ENCODE measurements at regions not wholly inside any gene's neighbourhood (a gene's known extent, or its start where the extent isn't known, plus 50 kb on each side); places are given as distances from the start of the nearest gene placed in this dataset.
"Not testable (repeated sequence)": the region's sequence is repeated elsewhere in the genome, so short reads cannot be mapped to it uniquely, and the experiment has no call there.

DNA sequence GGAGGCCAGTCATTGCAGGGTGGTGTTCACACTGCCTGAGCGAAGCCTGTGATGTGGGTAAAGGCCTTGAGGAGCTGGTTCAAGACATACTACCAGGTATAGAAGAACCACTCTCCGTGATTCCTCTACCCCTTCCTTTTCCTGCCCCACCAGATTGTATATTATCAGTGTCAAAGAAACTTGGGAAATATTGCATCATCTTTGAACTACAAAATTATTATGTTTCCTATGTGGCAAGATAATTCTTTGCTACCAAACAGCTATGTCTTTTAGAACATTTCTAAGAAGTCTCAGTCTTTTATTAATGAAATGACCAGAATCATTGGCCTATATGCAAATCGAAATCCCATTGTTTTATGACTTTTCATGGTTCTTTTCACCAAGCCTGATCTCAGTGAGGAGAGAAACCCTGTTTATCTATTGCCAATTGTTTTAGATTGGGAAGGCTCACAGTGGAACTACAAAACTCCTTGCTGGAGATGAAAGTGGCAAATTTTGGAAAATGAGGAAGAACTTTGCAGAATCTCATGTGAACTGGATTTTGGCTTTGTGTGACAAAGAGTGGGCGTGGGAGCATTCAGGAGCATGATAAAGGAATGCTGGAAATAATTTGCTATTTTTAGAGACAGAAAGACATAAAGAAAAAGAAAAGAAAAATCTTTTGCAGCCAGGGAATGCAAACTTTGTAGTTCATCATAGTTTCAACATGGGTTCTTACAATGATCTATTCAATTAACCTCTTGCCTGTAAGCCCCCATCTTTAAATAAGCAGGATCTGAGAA lies 286.9 kb downstream of the INSIG2 start:
- DNase-seq, result peak; percentile 54

DNA sequence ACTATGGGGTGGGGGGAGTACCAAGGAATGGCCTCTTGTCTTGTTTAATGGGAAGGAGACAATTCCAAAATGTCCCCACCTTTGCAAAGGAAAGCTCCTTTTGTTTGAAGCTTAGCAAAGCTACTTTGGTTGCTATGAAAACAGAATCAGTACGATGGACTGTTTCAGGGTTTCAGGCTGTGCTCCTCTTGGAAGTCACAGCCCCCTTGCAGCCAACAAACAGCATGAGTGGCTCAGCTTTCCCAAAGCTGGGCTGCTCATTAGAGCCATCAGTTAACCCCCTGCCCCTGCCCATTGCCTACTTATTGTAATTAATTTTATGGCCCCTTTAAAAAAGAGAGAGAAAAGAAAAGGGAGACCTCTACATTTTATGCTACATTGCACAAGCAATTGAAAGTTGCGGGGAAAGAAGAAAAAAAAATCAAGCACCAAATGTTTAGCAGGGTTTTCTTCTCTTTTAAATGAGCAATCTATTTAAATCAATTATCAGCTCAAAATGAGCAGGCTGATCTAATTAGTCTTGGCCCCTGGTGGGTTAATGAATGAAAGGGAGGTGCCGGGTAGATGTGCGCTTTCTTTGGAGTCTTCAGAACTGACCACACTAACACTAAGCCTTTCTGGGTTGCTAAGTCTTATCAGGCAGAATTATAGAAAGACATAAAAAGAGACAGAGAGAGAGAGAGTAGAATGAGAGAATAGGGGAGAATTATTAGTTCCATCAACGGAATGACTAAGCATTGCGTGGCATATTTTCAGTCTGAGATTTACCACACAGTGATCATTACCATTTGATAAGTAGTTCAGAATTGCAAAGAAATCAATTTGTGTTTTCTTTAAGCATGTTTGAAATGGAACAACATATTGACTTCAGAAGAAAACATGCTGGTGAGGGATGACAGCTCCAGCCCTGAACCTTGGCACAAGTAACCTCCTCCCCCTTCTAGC lies 284.9 kb downstream of the INSIG2 start:
- DNase-seq, result peak; percentile 54

DNA sequence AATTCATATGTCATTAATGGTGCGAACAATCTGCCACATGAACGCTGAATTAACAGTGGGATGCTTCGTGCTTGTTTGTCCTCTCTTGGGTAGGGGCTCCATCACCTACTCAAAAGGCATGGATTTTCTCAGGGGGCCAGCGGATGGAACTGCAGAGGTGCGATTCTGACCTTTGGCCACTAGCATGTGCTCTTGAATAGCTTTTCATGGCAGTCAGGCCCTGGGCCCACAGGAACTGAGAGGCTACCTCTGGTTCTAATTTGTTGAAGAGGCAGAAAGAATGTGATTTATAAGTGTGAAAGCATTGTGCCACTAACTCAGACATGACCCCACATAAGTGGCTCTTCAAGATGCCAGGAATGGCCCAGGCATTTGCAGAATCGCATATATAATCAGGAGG lies 283.2 kb downstream of the INSIG2 start:
- DNase-seq, result peak; percentile 76

DNA sequence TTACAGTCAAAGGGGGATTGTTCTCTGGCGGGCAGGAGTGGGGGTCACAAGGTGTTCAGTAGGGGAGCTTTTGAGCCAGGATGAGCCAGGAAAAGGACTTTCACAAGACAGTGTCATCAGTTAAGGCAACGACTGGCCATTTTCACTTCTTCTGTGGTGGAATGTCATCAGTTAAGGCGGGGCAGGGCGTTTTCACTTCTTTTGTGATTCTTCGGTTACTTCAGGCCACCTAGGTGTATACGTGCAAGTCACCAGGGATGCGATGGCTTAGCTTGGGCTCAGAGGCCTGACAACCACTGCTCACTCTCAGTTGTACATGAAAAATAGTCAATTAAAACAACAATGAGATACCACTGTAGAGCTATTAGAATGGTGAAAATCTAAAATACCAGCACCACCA lies 281.2 kb downstream of the INSIG2 start:
- DNase-seq, result not testable (repeated sequence)

DNA sequence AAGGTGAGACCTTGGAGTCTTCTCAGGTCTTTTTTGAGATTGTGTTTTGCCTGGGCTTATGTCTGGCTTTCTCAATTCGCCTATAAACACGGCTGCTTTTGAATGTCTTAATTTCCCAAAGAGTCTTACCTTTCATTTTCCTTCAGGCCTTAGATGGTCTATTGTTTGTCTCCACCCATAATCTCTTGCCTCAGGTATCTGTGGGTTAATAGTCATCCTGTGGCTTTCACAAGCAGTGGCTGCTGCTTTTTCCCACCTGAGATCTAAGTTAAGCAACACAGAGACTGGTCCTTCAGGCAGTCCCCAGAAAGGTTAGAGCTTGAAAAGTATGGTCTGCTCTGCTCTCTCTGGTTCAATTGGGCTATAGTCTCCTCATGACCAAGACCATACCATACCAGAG lies 275.3 kb downstream of the INSIG2 start:
- DNase-seq, result no peak

DNA sequence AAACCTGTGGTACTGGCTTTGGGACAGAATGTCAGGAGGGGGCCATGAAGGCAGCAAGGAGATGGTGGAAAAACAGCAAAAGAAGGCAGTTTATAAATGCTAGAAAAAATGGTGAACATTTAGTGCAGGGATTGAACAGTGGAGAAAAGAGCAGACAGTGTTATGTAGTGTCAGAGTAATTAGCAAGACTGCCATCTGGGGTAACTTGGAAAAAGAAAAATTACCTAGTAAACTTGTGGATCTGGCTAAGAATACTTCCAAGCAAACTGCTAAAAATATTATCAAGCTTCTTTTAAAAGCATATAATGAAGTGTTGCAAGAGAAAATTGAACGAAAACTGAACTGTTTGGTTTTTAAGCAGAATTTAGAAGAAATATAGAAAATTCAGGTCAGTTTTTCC lies 267.8 kb downstream of the INSIG2 start:
- no peak for DNase-seq

DNA sequence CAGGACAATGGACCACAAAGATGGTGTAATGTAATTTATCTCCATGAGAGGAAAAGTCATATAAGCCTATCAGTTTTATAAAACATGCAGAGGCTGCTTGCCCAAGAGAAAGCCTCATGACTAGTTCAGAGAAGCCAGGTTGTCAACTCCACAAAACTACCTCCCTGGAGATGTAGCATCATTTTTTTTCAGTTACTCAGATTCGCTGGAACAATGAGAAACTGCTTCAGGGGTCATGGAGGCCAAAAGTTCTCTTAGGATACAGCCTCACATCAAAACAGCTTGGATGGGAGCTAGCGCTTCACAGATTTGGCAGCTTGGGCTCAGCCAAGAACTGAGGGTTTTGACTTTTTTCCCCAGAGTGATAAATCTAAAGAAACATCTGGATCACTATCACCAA lies 263.5 kb downstream of the INSIG2 start:
- DNase-seq, result no peak

DNA sequence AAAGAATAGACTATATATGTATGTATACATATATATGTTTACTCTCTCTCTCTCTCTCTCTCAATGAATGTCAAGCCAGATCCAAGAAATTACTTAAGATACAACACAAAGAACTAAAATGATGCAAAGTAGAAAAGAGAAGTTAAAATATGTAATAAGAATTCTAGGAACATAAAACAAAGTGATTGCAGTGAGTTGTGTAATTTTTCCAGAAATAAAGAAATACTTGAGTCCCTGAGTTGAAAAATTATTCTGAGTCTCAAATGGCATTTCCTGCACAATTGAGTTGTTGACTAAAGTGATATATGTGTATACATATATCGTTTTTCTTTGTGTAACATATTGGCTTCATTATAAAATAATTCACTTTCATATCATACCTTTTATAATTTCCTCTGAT lies 262.4 kb downstream of the INSIG2 start:
- no peak for DNase-seq

DNA sequence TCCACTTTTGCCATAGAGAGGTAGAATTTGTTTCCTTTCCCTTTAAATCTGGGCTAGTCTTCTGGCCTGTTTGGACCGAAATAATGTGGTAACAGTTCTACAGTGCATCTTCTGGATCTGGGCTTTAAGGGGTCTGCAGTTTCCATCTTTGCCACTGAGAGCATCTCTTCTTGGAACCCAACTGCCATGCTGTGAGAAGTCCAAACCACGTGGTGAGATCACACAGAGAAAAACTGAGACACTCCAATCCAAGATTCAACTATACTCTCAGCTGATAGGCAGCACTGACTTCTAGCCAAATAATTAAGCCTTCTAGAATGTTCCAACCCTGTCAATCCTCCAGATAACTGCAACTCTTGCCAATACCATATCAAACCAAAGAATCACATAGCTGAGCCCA lies 261.1 kb downstream of the INSIG2 start:
- DNase-seq, result no peak

DNA sequence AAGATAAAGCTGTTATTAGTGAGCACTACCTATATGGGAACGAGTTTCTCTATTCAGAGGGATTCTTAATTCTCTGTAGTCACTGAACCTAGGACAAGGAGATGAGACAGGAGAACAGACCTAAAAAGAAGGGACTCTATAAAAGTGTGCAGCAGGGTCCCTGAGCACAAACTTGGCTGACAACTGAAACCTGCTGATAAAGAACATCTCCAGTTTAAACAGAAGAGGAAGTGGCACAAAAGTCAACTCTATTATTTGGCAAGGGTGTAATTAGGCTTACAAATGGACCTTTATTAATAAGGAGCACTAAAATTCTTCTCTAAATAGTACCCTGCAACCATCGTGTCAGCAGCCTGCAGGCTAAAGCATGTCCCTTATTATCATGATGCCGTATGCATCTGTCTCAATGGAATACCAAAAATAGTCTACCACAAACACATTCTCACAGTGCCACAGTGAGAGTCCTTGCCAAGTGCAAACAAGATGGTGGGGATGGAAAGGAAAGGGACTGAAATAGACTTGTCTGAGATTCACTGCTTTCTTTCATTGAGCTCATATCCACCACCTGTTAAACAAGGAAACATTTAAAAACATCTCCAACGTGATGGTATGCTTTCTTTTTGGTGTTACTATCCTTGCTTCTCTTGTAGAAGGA lies 260.2 kb downstream of the INSIG2 start:
- DNase-seq, result no peak

DNA sequence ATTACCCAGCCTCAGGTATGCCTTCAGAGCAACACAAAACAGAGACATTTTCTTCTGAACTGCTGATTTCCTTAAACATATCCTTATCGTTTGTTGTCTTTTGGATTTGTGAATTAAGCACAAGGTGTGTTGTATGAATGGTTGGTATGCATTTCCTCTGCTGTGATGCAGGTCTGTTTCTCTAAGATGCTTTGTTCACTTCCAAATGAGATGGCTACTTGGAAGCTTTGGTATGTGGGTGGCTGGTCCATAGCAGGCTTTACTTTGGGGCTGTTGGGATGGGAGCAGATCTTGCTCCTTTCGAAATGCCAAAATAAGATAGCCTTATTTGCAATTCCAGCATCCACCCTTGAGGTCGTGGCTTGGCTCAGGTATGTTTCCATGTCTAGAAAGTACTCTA lies 257.2 kb downstream of the INSIG2 start:
- DNase-seq, result no peak

DNA sequence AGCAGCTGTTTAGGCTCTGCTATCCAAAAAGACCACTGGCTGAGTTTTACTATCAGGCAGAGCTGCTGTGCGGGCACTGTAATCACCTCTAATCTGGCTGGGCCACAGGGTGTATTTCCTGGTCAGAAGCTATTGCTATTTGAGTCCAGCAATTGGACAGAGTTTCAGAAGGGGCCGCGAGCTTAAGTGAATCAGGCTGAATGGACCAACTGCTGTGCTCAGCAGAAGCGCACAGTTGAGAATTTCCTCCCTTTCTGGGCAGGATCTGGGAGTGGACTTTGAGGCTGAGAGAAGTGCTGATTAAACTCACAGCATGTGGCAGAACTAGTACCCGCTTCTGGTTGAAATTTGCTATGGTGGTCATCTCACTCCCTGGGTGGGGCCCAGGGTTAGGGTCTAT lies 251.8 kb downstream of the INSIG2 start:
- DNase-seq, result no peak

DNA sequence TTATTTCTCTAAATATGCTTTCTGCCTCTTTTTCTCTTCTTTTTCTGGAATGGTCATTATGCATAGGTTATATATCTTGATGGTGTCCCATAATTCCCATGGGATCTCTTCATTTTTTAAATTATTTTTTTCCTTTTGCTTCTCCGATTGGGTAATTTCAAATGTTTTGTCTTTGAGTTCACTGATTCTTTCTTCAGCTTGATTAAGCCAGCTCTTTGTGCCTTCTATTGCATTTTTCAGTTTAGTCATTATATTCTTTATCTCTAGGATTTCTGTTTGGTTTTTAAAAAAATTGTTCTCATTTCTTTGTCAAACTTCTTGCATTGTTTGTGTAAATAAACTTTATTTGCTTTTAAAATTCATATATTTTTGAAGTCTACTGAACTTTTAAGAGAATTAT lies 251.1 kb downstream of the INSIG2 start:
- no peak for DNase-seq

DNA sequence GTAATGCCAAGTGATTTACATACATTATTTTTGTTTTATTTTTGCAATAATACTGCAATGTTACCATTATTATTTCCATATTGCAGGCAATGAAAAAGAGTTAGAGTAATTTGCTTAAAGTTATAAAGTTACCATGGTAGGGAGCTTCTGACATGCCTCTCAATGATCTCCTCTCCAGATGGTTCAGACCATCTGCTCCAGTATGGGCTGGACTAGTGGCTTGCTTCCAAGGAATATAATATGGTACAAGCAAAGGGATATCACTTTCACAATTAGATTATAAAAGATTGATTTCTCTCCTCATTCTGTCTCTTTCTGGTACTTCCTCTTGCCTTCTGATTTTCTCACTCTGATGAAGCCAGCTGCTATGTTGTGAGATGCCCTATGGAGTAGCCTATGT lies 245.4 kb downstream of the INSIG2 start:
- DNase-seq, result no peak

DNA sequence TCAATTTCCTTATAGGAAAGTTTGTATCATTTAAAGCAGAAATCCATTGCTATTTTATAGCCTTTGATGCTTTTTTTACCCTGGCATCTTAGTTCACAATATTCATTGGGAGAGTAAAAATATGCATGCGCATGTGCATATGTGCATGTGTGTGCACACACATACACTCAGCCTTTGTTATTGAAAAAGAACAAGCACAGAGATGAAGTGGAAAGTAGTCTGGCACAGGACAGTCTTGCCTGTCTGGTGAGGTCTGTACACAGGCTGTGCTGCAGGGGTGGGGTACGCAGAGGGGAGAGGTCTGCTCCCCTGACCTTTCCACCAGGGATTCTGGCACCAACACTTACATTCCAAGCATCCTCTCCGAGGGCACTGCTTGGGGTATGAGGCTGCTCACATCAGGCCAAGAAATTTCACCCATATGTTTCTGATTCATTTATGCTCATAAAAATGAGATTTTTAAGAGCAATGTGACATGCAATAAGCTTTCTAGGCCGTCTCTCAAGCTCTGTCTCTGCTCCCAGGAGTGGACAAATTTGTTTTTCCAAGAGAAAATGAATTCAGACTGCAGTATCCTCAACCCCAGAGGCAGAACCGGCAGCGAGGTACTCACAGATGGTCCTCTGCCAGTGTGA lies 237.2 kb downstream of the INSIG2 start:
- no peak for DNase-seq

DNA sequence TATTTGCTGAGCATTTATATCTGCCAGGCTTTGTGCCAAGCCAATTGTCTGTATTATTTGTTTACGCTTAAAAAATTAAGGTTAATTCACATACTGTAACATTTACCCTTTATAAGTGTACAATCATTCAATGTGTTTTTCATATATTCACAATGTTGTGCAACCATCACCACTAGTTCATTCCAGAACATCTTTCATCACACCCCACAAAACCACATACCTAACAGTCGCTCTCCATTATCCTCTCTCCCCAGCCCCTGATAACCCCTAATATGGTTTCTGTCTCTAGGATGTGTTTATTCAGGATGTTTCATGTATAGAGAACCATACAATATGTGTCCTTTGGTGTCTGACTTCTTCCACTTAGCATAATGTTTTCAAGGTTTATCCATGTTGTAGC lies 234.1 kb downstream of the INSIG2 start:
- DNase-seq, result peak; percentile 50

DNA sequence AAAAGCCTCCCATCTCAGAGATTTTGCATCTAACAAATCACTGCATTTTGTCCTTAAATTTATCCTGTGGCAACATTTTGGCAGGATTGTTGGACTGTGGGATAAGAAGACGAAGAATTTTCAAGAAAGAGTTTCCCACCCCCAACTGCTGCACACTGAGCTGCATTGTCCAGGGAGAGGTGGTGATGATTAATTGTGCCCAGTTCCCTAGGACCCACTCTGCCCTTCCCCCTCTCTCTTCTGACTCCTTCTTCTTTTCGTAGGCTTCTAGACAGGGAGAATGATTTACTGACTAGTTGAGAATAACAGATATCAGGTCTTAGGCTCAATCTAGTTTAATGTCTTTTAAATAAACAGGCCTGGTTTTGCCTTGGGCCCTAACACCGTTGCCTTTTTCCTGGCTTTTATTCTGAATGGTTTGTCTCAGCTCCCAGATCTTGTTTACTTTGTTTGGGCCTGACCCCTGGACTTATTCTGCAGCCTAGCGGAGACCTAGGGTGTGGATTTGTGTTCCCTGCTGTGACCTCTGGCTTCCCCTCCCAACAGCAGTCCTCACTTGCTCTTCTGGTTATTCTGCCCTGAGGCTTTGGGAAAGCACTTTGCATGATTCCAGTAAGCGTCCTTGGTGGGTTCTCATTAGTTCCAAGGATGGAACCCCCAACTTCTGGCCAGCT lies 233.3 kb downstream of the INSIG2 start:
- peak; percentile 8 for DNase-seq

DNA sequence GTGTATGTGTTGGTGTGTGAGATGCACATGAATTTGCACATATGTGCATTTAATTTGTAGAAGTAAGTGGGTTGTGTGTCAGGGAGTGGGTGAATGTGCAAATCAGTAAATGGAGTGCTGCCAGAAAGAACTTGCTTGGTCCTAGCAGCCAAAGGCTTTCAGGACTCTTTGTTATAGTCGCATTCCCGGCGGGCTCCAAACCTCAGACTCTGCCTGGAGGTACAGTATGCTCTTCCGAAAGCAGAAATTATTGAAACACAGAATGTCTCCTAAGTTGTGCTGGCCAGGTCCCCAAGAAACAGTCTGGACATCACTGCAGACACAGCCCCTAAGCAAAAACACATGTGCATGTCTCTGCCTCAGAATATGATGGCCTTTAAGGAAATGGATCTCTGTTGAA lies 232.4 kb downstream of the INSIG2 start:
- no peak for DNase-seq

DNA sequence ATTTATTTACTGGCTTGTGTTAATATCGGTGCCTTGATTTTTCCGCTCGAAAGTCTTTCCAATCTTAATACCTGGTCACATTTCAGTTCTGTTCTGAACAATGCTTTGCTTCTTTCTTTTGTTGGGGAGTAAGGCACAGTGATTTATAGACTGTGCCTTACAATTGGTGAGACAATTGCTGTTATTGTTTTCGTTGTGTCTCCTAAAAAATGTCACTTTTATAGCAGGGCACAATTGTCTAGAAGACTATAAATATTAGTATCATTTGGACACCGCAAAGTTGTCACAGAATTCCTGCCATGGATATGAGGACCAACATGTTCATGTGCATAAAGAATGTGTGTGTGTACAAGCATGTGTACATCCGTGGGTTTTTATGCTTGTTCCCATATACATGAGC lies 231.9 kb downstream of the INSIG2 start:
- DNase-seq, result no peak

DNA sequence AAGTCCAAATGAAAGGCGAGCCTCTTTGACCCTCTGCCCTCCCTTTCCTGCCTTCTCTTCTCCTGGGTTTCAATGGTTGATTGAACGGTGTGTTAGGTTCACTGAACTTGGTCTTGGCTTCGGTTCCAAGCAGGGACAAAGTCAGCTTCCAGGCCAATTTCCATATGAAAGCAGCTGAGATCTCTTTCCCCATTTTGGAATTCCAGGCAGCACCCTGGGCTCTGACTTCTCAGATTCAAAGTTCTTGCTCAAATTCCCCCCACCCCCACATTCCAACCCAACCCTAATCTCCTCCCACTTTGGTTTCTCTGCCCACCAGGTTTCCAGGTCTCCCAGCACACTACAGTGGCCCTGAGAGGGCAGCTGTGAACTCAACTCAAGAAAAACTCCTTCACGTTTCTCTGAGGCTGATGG lies 231.0 kb downstream of the INSIG2 start:
- no peak for DNase-seq

DNA sequence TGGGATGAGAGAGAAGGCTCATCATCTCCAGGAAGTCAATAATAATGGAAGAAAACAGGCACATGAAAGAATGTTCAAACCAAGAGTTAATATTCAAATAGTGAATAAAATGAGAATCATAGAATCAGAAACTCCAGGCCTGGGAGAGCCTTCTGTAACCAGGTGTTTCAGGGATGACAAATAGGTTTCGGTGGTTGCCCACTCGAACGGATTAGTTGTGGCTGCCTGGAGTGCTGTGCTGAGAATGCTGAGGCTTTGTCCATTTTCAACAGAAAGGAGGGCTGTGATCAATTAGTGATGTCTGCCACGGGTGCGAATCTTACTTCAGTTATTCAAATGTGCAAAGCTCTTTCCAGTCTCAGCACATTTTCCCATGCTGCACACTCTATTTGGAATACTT lies 227.3 kb downstream of the INSIG2 start:
- DNase-seq, result no peak

DNA sequence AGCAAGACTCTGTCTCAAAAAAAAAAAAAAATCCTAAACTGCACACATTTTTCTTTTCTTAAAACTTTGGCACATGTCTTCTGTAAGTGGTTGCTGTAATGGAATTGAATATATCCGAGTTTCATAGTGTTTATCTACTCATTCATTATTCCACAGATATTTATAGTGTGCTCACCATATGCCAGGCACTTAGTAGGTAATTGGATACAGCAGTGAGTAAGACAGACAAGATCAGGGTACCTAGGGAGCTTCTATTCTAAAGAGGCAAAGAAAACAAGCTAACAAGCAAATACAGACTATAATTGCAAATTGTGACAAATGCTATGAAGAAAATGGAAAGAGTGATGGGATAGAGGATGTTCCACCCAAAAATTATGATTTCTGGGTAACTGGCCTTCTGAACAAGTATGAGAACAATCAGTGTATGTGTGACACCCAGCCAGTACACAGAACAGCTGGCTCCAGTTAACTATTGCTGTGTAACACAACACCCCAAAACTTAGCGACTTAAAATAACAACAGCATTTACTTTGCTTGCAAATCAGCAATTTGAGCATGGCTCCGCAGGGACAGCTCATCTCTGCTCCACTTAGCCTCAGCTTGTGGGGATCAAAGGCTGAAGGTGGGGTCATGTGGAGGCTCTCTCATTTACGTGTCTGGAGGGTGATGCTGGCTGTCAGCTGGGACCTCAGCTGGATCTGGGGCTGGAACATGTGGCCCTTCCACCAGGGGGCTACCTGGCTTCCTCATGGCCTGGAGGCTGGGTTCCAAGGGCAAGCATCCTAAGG lies 224.9 kb downstream of the INSIG2 start:
- peak; percentile 27 for DNase-seq

Data from fibroblast of skin of right biceps (primary cell).